ENCODE measurements at regions not wholly inside any gene's neighbourhood (a gene's known extent, or its start where the extent isn't known, plus 50 kb on each side); places are given as distances from the start of the nearest gene placed in this dataset.
"Not testable (repeated sequence)": the region's sequence is repeated elsewhere in the genome, so short reads cannot be mapped to it uniquely, and the experiment has no call there.

DNA sequence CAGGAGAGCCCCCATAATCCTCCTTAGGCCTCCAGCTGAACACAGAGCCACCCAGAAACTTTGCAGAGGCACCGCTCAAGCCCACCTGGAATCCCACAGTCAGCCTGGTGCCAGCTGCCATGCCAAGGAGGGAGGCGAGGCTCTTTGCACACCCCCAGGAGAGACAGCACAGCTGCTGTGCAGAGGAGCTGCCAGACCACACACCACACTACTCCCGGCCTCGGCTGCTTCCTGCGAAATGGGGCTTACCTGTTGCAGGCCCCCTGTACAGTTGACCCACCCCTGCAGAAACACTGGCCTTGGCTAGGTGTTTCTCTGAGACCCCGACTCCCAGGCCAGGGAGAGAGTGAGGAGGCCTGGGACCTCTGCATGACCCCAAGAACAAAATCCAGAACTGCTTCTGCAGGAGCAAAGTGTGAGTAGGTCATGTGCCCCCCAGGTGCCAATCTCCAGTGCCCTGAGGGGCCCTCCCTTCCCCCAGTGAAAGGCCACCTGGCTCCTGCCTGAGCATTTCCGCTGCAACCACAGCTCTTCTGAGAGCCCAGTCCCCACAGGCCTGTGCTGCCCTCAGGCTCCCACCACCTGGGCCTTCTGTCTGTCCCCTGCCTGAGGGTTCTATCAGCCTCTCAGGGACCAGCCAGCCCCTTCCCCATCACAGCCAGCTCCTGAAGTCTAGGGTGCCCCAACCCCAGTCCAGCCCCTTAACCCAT is 580.4 kb downstream of the UQCRFS1 start:
- no peak for DNase-seq (ENCODE audit: low read depth in 2 of 2)

DNA sequence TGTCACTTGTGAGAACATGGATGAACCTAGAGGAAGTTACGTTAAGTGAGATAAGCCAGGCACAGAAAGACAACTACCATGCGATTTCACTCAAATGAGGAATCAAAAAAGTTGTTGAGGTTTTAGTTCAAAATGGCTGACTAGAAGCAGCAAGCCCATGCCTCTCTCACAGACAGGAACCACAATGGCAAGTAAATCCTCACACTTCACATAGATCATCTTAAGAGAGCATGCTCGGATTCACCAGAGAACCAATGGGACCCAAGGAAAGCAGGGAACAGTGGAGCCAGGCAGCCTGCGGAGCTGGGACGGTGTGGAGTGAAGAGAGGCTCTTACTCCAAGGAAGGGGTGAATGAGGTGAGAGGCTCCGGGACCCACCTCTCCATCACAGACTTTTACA is 581.0 kb downstream of the UQCRFS1 start:
- DNase-seq (ENCODE audit: low read depth in 2 of 2), result no peak

DNA sequence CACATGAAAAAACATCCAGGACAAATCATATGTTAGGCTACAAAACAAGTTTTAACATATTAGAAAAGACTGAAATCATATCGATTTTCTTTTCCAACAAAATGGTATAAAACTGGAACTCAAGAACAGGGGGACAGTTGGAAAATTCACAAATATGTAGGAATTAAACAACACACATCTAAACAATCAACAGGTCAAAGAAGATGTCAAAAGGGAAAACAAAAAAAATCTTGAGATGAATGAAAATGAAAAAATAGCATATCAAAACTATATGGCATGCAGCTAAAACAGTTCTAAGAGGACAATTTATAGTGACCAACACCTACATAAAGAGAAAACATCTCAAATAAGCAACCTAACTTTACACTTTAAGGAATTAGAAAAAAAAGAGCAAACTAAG is 585.3 kb downstream of the UQCRFS1 start:
- no peak for DNase-seq (ENCODE audit: low read depth in 2 of 2)

DNA sequence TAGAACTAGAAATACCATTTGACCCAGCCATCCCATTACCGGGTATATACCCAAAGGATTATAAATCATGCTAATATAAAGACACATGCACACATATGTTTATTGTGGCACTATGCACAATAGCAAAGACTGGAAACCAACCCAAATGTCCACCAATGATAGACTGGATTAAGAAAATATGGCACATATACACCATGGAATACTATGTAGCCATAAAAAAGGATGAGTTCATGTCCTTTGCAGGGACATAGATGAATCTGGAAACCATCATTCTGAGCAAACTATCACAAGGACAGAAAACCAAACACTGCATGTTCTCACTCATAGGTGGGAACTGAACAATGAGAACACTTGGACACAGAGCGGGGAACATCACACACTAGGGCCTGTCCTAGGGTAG is 586.5 kb downstream of the UQCRFS1 start:
- not testable (repeated sequence) for DNase-seq (ENCODE audit: low read depth in 2 of 2)

DNA sequence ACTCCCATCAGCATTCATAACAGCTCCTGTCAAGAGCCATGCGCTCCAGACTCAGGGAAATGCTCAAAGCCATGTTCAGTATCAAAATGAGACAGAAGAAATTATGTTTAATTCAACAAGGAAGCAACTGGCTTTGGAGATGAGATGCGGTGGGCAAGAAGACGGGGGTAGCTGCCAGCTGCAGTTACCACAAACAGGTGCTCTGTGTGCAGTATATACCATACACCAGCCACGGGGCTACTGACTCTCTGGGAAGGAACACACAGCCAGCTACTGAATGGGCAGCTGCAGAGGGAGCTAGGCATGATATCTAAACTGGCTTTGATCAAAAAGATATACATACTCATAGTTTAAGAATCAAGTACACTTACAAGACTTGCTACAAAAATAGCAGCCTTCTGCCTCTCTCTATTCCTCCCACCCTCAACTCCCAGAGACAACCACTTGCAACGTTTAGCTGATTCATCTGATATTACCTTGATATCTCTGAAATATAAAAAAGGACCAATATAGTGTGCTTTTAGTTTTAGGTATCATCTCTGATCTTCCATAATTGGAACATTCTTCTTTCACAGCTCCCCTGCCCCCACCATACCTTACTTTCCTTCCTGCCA is 593.0 kb downstream of the UQCRFS1 start:
- DNase-seq (ENCODE audit: low read depth in 2 of 2), result no peak

DNA sequence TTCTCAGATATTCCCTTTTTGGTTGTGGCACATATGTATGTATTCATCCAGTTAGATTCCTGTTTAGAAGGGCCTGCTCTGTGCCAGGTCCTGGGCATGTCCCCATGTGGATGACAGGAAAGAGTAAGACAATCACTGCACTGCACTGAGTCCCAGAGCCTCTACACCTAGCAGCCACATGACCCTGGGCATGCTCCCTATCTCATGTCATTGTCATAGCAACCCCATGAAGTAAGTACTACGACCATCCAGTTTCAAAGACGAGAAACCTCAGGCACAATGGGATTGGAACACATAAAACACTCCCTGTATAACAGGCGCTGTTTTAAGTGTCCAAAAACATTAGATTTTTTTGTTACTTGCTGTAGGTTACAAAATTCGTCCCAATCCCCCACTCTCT is 594.4 kb downstream of the UQCRFS1 start:
- DNase-seq (ENCODE audit: low read depth in 2 of 2), result no peak

DNA sequence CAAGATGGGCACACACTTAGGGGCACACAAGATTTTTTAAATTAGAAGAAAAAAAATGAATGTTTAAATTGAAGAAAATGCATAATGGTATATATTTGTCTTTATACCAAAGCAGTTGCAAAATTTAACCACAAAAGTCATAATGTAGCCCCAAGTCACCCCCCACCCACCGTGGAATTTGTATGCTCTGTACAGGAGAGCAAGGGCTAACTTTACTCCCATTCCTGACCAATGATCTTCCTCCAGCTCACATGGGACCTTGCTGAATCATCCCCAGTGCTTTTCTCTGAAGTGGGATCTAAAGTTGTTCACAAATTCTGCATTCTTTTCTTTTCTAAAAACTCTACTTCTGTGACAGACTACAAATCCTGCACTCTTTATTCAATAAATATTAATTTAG is 597.0 kb downstream of the UQCRFS1 start:
- no peak for DNase-seq (ENCODE audit: low read depth in 2 of 2)

DNA sequence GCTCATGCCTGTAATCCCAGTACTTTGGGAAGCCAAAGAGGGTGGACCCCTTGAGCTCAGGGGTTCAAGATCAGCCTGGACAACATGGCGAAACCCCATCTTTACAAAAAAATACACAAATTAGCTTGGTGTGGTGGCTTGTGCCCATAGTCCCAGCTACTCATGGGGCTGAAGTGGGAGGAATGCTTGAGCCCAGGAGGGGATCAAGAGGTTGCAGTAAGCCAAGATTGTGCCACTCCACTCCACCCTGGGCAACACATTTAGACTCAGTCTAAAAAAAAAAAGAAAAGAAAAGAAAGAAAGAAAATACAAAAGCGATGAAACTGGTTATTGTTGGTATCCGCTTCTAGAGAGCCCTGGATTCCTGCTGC is 597.4 kb downstream of the UQCRFS1 start:
- DNase-seq (ENCODE audit: low read depth in 2 of 2), result no peak

DNA sequence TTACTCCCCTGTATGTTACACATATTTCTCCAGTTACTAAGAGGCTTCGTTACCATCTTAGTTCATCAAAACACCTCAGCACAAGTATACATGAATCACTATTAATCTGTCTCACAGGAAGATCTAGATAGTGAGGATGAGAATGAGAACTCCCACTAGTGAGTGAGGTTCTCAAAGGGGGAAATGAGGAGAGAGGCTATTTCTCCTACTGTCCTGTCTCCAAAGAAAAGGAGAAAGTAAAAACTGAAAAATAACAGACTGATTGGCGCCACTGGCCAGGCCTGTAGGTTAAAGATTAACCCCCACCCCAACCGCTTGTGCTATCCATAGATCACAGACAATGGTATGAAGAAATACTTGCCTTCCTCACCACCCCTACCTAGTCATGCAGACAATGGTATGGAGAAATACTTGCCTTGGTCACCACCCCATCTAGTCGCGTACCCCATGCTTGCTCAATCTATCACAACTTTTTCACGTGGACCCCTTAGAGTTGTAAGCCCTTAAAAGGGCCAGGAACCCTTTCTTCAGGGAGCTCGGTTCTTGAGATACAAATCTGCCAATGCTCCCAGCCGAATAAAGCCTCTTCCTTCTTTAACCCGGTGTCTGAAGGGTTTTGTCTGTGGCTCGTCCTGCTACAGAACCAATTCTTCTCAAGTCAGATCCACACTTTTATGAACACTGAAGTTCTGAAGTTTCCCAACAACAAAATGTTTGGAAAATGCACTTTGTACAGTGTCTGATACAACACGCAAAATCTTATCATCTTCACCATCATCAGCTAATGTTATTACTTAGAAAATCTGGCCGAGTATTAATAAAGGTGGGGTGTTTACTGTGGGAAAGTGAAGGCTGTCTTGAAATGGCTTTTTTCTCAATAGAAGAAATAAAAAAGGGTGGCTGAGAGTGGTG is 598.1 kb downstream of the UQCRFS1 start:
- no peak for DNase-seq (ENCODE audit: low read depth in 2 of 2)

DNA sequence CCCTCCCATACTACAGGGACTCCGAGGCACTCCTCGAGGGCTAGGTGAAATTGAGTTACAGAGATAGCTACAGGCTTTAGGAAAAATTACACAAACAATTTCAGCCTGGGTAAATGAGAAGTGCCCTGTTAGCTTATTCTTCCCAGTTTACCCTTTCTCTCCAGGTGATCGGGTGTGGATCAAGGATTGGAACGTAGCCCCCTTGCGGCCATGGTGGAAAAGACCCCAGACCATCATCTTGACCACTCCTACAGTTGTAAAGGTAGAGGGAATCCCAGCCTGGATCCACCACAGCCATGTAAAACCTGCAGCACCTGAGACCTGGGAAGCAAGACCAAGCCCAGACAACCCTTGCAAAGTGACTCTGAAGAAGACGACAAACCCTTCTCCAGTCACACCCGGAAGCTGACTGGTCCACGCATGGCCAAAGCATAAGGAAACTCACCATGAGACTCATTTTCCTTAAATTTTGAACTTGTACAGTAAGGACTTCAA is 600.6 kb downstream of the UQCRFS1 start:
- no peak for DNase-seq (ENCODE audit: low read depth in 2 of 2)

DNA sequence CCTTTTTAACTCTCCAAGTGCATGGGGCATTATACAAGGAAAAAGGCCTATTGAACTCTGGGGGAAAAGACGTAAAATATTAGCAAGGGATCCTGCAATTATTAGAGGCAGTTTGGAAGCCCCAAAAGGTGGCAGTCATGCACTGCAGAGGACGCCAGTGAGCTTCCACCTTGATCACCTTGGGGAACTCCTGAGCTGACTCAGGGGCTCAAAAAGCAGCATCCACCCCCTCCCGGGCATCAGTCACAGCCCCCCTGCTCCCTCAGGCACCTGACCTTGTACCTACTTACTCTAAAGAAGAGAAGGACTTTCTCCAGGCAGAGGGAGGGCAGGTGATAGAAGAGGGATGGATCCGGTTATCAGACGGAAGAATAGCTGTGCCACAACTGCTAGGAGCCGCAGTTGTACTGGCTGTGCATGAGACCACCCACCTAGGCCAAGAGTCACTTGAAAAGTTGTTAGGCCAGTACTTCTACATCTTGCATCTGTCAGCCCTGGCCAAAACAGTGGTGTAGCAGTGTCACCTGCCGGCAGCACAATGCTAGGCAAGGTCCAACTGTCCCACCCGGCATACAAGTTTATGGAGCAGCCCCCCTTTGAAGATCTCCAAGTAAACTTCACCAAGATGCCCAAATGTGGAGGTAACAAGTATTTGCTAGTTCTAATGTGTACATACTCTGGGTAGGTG is 601.6 kb downstream of the UQCRFS1 start:
- DNase-seq (ENCODE audit: low read depth in 2 of 2), result not testable (repeated sequence)

DNA sequence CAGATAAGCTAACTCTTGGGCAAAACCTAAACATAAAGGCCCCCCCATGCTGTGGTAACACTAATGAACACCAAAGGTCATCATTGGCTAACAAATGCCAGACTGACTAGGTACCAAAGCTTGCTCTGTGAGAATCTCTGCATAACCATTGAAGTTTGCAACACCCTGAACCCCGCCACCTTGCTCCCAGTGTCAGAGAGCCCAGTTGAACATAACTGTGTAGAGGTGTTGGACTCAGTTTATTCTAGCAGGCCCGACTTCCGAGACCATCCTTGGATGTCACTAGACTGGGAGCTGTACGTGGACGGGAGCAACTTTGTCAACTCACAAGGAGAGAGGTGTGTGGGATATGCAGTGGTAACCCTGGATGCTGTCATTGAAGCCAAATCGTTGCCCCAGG is 602.2 kb downstream of the UQCRFS1 start:
- no peak for DNase-seq (ENCODE audit: low read depth in 2 of 2)

DNA sequence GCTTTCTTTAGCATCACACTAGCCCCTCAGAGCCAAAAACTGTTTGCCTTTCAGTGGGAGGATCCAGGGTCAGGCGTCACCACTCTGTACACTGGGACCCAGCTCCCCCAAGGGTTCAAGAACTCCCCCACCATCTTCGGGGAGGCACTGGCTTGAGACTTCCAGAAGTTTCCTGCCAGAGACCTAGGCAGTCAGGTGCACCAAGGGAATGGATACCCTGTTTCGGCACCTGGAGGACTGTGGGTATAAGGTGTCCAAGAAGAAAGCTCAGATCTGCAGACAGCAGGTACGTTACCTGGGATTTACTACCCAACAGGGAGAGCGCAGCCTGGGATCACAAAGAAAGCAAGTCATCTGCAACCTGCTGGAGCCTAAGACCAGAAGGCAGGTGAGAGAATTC is 603.0 kb downstream of the UQCRFS1 start:
- no peak for DNase-seq (ENCODE audit: low read depth in 2 of 2)

DNA sequence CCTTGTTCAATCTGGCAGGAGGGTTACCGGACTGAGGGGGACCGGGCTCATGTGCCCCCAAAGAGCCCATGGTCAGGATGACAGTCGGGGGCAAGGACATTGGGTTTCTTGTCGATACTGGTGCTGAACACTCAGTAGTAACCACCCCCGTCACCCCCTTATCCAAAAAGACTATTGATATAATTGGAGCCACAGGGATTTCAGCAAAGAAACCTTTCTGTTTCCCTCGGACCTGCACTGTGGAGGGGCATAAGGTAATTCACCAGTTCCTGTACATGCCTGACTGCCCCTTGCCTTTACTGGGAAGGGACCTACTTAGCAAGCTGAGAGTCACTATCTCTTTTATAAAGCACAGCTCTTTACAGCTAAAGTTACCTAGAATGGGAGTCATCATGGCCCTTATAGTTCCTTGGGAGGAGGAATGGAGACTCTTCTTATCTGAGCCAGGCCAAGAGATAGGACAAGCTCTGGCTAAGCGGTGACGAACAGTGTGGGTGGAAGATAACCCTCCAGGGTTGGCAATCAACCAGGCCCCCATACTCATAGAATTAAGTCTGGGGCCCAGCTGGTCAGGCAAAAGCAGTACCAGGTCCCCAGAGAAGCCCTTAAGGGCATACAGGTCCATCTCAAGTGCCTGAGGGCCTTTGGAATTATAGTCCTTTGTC is 603.7 kb downstream of the UQCRFS1 start:
- no peak for DNase-seq (ENCODE audit: low read depth in 2 of 2)

DNA sequence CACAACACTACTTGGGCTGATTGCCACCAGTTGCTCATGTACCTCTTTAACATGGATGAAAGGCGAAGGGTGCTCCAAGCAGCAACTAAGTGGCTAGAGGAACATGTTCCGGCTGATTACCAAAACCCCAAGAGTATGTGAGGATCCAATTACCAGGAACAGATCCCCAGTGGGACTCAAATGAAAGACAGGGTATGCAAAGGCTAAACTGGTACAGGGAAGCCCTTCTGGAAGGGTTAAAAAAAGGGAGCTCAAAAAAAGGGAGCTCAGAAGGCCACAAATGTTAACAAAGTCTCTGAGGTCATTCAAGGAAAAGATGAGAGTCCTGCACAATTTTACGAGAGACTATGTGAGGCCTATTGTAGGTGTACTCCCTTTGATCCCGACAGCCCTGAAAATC is 604.7 kb downstream of the UQCRFS1 start:
- DNase-seq (ENCODE audit: low read depth in 2 of 2), result no peak

DNA sequence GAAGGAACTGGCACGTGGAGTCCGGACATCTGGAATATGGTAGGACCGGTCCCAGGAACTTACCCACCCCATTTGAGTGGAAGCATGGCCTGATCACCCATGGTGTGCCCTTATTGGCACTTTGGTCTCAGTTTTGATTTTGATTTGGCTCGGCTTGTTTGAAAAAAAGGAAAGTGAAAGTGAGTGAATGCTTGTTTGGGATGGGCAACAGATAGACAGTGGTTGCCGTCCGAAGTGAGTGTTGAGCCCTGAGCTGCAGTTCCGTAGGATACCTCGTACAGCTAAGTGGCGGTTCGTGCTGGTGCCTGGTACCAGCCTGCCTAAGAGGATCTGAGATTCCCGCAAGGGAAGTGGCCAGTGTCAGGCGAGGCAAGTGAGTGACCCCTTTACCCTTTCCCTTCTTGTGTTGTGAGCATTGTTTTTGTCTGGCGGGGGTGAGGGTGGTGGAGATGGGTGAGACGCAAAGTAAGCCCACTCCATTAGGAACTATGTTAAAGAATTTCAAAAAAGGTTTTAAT is 605.8 kb downstream of the UQCRFS1 start:
- no peak for DNase-seq (ENCODE audit: low read depth in 2 of 2)

DNA sequence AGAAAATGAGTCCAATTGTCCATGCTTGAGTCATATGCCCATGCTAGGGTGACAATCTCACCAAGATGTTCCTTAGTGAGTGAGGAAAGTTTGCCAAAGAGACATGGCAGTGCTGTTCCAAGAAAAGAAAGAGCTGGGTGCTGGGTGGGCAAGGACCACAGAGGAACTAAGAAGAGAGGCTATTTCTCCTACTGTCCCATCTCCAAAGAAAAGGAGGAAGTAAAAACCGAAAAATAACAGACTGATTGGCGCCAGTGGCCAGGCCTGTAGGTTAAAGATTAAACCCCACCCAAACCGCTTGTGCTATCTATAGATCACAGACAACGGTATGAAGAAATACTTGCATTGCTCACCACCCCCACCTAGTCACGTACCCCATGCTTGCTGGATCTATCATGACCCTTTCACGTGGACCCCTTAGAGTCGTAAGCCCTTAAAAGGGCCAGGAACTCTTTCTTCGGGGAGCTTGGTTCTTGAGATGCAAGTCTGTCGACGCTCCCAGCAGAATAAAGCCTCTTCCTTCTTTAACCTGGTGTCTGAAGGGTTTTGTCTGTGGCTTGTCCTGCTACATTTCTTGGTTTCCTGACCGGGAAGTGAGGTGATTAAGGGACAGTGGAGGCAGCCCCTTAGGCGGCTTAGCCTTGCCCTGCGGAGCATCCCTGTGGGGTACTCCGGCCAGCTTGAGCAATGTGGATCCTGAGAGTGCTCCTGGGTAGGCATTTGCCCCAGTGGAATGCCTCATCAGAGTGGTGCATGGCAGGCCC is 606.5 kb downstream of the UQCRFS1 start:
- no peak for DNase-seq (ENCODE audit: low read depth in 2 of 2)

DNA sequence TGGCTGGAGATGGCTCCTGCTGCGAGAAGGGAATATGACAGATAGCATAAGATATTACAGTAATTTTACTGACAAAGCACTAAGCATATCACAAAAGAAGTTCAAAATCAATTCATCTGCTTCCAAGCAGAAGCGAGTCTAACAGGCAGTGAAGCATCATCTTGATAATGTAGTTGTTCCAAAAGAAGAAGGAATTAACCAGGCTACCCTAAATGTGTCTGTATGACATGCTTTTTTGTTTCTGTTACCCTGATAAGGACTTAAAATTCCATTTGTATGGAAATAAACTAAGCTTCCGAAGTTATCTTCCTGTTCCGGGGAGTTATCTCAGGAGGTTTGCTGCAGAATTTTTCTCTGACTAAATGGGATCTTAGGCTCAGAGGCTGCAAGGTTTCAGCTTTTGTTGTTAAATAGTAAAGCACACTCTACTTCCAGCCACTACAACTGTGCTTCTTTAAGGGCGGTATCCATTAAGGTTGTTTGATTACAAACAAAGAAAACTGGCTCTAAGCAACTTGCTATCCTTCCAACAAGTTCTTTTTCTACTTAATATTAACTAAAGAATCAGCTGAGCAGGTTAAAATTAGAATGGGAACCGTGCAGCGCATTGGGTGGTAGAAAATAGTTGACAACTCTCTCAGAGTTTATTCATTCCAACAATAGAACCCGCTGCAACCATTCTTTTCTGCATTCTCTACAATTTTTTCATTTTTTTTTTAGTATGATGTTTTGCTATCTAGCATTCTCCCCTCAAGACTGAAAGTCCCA is 607.3 kb downstream of the UQCRFS1 start:
- no peak for DNase-seq (ENCODE audit: low read depth in 2 of 2)

DNA sequence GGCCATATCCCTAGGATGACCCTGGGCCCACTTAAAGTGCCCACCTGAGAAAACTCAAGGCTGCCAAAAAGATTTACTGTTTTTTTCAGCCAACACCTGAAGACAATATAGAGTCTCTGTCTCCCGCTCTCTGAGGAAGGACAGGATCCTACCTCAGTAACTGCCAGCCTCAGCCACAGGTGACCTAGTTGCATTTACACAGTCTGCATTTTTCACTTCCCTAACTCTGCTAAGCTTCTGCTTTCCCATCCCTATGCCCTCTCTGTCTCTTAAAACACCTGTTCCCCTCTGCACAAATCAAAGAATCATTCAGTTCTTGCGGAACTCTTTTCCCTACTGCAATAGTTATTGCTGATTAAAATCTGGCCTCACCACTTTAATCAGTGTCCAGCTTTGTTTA is 609.5 kb downstream of the UQCRFS1 start:
- DNase-seq (ENCODE audit: low read depth in 2 of 2), result no peak

Data from stimulated activated CD8-positive, alpha-beta memory T cell treated with anti-CD3 and anti-CD28 coated beads, Interleukin-7, amount 100 ng/mL, for 4 hours (primary cell).